H9 (cell line): ENCODE measurements at regions not wholly inside any gene's neighbourhood (a gene's known extent, or its start where the extent isn't known, plus 50 kb on each side); places are given as distances from the start of the nearest gene placed in this dataset.

Experiments used
- DNase-seq: peaks from one replicate; pipeline ENCODE4 v3.0.0-alpha.2; 2017
- H2AFZ ChIP-seq: one replicate; pipeline ENCODE4 v1.6.1; 2013; ENCODE audit warnings: mild to moderate bottlenecking, low read length, control low read depth, moderate library complexity
- H2AK5ac ChIP-seq: 2 replicates; pipeline ENCODE4 v1.6.1; 2013; ENCODE audit warnings: low read length, control low read depth, mixed read lengths; ENCODE audit not compliant: insufficient read length
- H2BK120ac ChIP-seq: one replicate; pipeline ENCODE4 v1.6.1; 2013; ENCODE audit warnings: low read depth, mild to moderate bottlenecking, low read length, control low read depth, inconsistent platforms; ENCODE audit not compliant: poor library complexity, severe bottlenecking
- H2BK12ac ChIP-seq: 2 replicates; pipeline ENCODE4 v1.6.1; 2013; ENCODE audit warnings: low read length, control low read depth, mixed read lengths, low read depth; ENCODE audit not compliant: insufficient read length
- H2BK15ac ChIP-seq: 2 replicates; pipeline ENCODE4 v1.6.1; 2013; ENCODE audit warnings: low read depth, low read length, control low read depth
- H2BK20ac ChIP-seq: one replicate; pipeline ENCODE4 v1.6.1; 2013; ENCODE audit warnings: low read depth, mild to moderate bottlenecking, low read length, control low read depth, inconsistent platforms; ENCODE audit not compliant: poor library complexity, severe bottlenecking
- H2BK5ac ChIP-seq: 2 replicates; pipeline ENCODE4 v1.6.1; 2013; ENCODE audit warnings: low read length, control low read depth, mixed read lengths; ENCODE audit not compliant: insufficient read length
- H3K14ac ChIP-seq: 2 replicates; pipeline ENCODE4 v1.6.1; 2013; ENCODE audit warnings: low read length, control low read depth; ENCODE audit not compliant: insufficient read depth
- H3K18ac ChIP-seq: 2 replicates; pipeline ENCODE4 v1.6.1; 2013; ENCODE audit warnings: low read depth, mild to moderate bottlenecking, mixed read lengths, low read length, control low read depth; ENCODE audit not compliant: insufficient read length
- H3K23ac ChIP-seq: 2 replicates; pipeline ENCODE4 v1.6.1; 2013; ENCODE audit warnings: low read length, control low read depth, mixed read lengths, low read depth; ENCODE audit not compliant: insufficient read length
- H3K23me2 ChIP-seq: 2 replicates; pipeline ENCODE4 v1.6.1; 2013; ENCODE audit warnings: low read depth, mild to moderate bottlenecking, mixed read lengths, low read length, control low read depth; ENCODE audit not compliant: insufficient read length, poor library complexity, severe bottlenecking
- H3K27ac ChIP-seq: 2 replicates; pipeline ENCODE4 v1.5.1; 2013; ENCODE audit warnings: low read length, control low read depth, mixed read lengths, low read depth; ENCODE audit not compliant: insufficient read length
- H3K27me3 ChIP-seq: 2 replicates; pipeline ENCODE4 v1.6.1; 2013; ENCODE audit warnings: low read length, control low read depth, inconsistent platforms; ENCODE audit not compliant: insufficient read depth
- H3K4ac ChIP-seq: 2 replicates; pipeline ENCODE4 v1.6.1; 2013; ENCODE audit warnings: low read depth, mild to moderate bottlenecking, control low read depth, inconsistent platforms, low read length, moderate library complexity
- H3K4me1 ChIP-seq: 2 replicates; pipeline ENCODE4 v1.6.1; 2013; ENCODE audit warnings: low read length, control low read depth, inconsistent platforms; ENCODE audit not compliant: insufficient read depth
- H3K4me2 ChIP-seq: 2 replicates; pipeline ENCODE4 v1.6.1; 2013; ENCODE audit warnings: low read length, control low read depth, mixed read lengths; ENCODE audit not compliant: insufficient read length, insufficient read depth
- H3K56ac ChIP-seq: 2 replicates; pipeline ENCODE4 v1.6.1; 2013; ENCODE audit warnings: low read depth, mild to moderate bottlenecking, mixed read lengths, low read length, control low read depth; ENCODE audit not compliant: insufficient read length
- H3K79me1 ChIP-seq: 2 replicates; pipeline ENCODE4 v1.6.1; 2013; ENCODE audit warnings: low read depth, mild to moderate bottlenecking, moderate library complexity, low read length, control low read depth, inconsistent platforms; ENCODE audit not compliant: insufficient read depth, poor library complexity, severe bottlenecking
- H3K79me2 ChIP-seq: 2 replicates; pipeline ENCODE4 v1.6.1; 2013; ENCODE audit warnings: low read length, control low read depth, inconsistent platforms; ENCODE audit not compliant: insufficient read depth
- H3K9ac ChIP-seq: 2 replicates; pipeline ENCODE4 v1.6.1; 2013; ENCODE audit warnings: low read length, control low read depth, mixed read lengths; ENCODE audit not compliant: insufficient read length; ENCODE audit errors: extremely low read depth
- H3K9me3 ChIP-seq: one replicate; pipeline ENCODE4 v1.6.1; 2013; ENCODE audit warnings: low read depth, low read length, inconsistent platforms; ENCODE audit not compliant: control insufficient read depth
- H3T11ph ChIP-seq: one replicate; pipeline ENCODE4 v1.6.1; 2013; ENCODE audit warnings: mild to moderate bottlenecking, low read length, control low read depth, inconsistent platforms
- H4K20me1 ChIP-seq: one replicate; pipeline ENCODE4 v1.6.1; 2013; ENCODE audit not compliant: control insufficient read depth, insufficient read length, insufficient read depth
- H4K5ac ChIP-seq: 2 replicates; pipeline ENCODE4 v1.6.1; 2013; ENCODE audit warnings: low read depth, mild to moderate bottlenecking, mixed read lengths, low read length, control low read depth; ENCODE audit not compliant: insufficient read length
- H4K8ac ChIP-seq: replicated peaks from 2 replicates; pipeline ENCODE4 v1.6.1; 2013; ENCODE audit warnings: low read length, control low read depth, mixed read lengths, low read depth; ENCODE audit not compliant: insufficient read length
- H4K91ac ChIP-seq: 2 replicates; pipeline ENCODE4 v1.6.1; 2013; ENCODE audit warnings: low read depth, mild to moderate bottlenecking, moderate library complexity, mixed read lengths, low read length, control low read depth; ENCODE audit not compliant: insufficient read length
- H3K27ac Mint-ChIP-seq, 3 experiments: 2 replicates in 2 of 3; 3 replicates in 1 of 3; pipeline ENCODE4 v1.8.0; 2020 to 2021; ENCODE audit warnings: mixed read lengths in 3 of 3, mild to moderate bottlenecking in 1 of 3, moderate library complexity in 1 of 3
- H3K27me3 Mint-ChIP-seq: 2 replicates; pipeline ENCODE4 v1.8.0; 2021; ENCODE audit warnings: low read depth, mild to moderate bottlenecking, moderate library complexity, mixed read lengths
- H3K36me3 Mint-ChIP-seq, 3 experiments: 2 replicates in 2 of 3; 3 replicates in 1 of 3; pipeline ENCODE4 v1.8.0; 2020 to 2021; ENCODE audit warnings: low read depth in 3 of 3, mixed read lengths in 3 of 3; ENCODE audit not compliant: insufficient read depth in 1 of 3
- H3K4me1 Mint-ChIP-seq, 2 experiments: 2 replicates each; pipeline ENCODE4 v1.8.0; 2020; ENCODE audit warnings: mixed read lengths in 2 of 2
- H3K4me3 Mint-ChIP-seq, 2 experiments: 2 replicates in 1 of 2; 3 replicates in 1 of 2; pipeline ENCODE4 v1.8.0; 2020 to 2021; ENCODE audit warnings: mild to moderate bottlenecking in 2 of 2, mixed read lengths in 2 of 2, moderate library complexity in 1 of 2
- H3K9me3 Mint-ChIP-seq, 2 experiments: 2 replicates in 1 of 2; 3 replicates in 1 of 2; pipeline ENCODE4 v1.8.0; 2020; ENCODE audit warnings: mild to moderate bottlenecking in 2 of 2, mixed read lengths in 2 of 2, moderate library complexity in 1 of 2
- CTCF ChIP-seq: fragments of 200-600 bp; sonication (generic); conservative IDR thresholded peaks from 3 replicates; pipeline ENCODE4 v1.8.0; 2021; ENCODE audit warnings: antibody characterized with exemption, mild to moderate bottlenecking
- WGBS: extraction: QIAGEN DNeasy Blood & Tissue Kit; methylation state at CpG from one replicate; pipeline ENCODE4 v1.1.7; 2013; ENCODE audit warnings: missing lambda C conversion rate, low lambda C conversion rate, mixed read lengths; ENCODE audit not compliant: insufficient read length; ENCODE audit errors: extremely low coverage; 5-methylcytosine and 5-hydroxymethylcytosine counted together

- Mint-ChIP-seq H3K27ac (no peak overlapping the region), H3K9me3 (no peaks in the 10 kb centered on the region; a peak in 1 of 5 replicates), H3K27me3 (peaks cover 7% of the 10 kb centered on the region), H3K4me3 (no peak overlapping the region), H3K4me1 (no peaks in the 10 kb centered on the region), H3K36me3 (peaks cover 0 to 2% (median 0%) of the 10 kb centered on the region in 3 experiments; a peak in 2 of 7 replicates)
- Histone ChIP-seq H3K23me2 (no peaks in the 10 kb centered on the region), H3K9me3 (no peaks in the 10 kb centered on the region), H2BK12ac (no peak overlapping the region), H3K23ac (no peak overlapping the region), H4K20me1 (no peaks in the 10 kb centered on the region), H3K56ac (no peak overlapping the region), H3K4me1 (no peaks in the 10 kb centered on the region), H2BK120ac (no peak overlapping the region), H4K5ac (no peak overlapping the region), H2AFZ (no peak overlapping the region), H3K14ac (no peak overlapping the region), H3K18ac (no peak overlapping the region), H3K9ac (no peak overlapping the region), H2AK5ac (no peak overlapping the region), H3K27me3 (no peaks in the 10 kb centered on the region), H4K91ac (no peak overlapping the region), H3K4me2 (no peak overlapping the region), H3K27ac (no peak overlapping the region), H4K8ac (no peak overlapping the region), H2BK5ac (no peak overlapping the region), H3K4ac (no peak overlapping the region), H3T11ph (no peak overlapping the region), H2BK15ac (no peak overlapping the region), H3K79me1 (no peaks in the 10 kb centered on the region), H2BK20ac (no peak overlapping the region), H3K79me2 (no peaks in the 10 kb centered on the region)
- DNase-seq = no peak
- no CpG with 5 or more reads among the region's 6 CpGs for WGBS
- no peak for TF ChIP-seq CTCF
Observed at GRCh38 chr2:608297-608696, 68.9 kb downstream of the TMEM18 start.
